Upper lobe of left lung (tissue), 4 donors: ENCODE measurements at regions not wholly inside any gene's neighbourhood (a gene's known extent, or its start where the extent isn't known, plus 50 kb on each side); places are given as distances from the start of the nearest gene placed in this dataset.

Source experiments
- EP300 ChIP-seq, 4 donors: sonication (generic); formaldehyde crosslinking; IDR thresholded peaks; one replicate each; pipeline ENCODE4 v1.5.1; 2017; ENCODE audit warnings: antibody characterized with exemption in 4 of 4, control low read depth in 2 of 4
- POLR2A ChIP-seq, 4 donors: fragments of 450-650 bp; IDR thresholded peaks; one replicate each; pipeline ENCODE4 v1.5.1; 2016 to 2017; ENCODE audit warnings: antibody characterized with exemption in 4 of 4, mild to moderate bottlenecking in 2 of 4
- POLR2AphosphoS5 ChIP-seq, 2 donors: sonication (generic); formaldehyde crosslinking; IDR thresholded peaks; one replicate each; pipeline ENCODE4 v1.5.1; 2017; ENCODE audit warnings: antibody characterized with exemption in 2 of 2
- TF ChIP-seq, protein P1 (sequence below), 6 experiments: fragments of 450-650 bp in 4 of 6; fragments of 200-600 bp in 2 of 6; sonication (generic) in 2 of 6; IDR thresholded peaks; one replicate each; pipeline ENCODE4 v1.5.1; 2016 to 2019; ENCODE audit warnings: antibody characterized with exemption in 6 of 6

DNA sequence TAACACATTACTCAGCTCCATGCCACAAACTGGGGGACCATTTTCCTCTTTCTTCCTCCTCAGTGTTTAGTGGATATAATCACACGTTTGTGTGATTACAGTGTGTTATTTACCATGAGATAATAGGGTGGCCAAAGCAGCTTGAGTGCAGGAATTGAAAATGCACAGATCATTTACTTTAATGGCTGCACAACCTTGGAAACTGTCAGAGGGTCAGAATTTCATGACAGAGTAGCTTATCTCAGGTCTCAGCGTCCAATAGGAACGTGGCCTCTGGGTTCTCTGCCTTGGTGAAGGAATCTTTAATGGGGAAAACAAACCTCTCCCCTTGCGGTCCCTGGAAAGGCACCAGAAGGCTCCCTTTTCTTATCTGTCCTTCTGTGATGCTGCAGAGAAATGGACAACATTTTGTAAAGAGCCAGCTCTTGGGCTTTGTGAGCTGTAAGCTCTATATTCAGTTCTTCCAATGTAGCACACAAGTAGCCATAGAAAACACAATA lies 87.4 kb upstream of the CD180 start:
- TF ChIP-seq, protein P1, sequence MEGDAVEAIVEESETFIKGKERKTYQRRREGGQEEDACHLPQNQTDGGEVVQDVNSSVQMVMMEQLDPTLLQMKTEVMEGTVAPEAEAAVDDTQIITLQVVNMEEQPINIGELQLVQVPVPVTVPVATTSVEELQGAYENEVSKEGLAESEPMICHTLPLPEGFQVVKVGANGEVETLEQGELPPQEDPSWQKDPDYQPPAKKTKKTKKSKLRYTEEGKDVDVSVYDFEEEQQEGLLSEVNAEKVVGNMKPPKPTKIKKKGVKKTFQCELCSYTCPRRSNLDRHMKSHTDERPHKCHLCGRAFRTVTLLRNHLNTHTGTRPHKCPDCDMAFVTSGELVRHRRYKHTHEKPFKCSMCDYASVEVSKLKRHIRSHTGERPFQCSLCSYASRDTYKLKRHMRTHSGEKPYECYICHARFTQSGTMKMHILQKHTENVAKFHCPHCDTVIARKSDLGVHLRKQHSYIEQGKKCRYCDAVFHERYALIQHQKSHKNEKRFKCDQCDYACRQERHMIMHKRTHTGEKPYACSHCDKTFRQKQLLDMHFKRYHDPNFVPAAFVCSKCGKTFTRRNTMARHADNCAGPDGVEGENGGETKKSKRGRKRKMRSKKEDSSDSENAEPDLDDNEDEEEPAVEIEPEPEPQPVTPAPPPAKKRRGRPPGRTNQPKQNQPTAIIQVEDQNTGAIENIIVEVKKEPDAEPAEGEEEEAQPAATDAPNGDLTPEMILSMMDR (IDR thresholded peaks at IDR 0.05) = no peak
- TF ChIP-seq POLR2AphosphoS5 (IDR thresholded peaks at IDR 0.05) (no peak), POLR2A (IDR thresholded peaks at IDR 0.05) (no peak), EP300 (IDR thresholded peaks at IDR 0.05) (no peak)
